ENCODE measurements at regions not wholly inside any gene's neighbourhood (a gene's known extent, or its start where the extent isn't known, plus 50 kb on each side); places are given as distances from the start of the nearest gene placed in this dataset.
"Not testable (repeated sequence)": the region's sequence is repeated elsewhere in the genome, so short reads cannot be mapped to it uniquely, and the experiment has no call there.

- Mint-ChIP-seq H3K27ac (no peak overlapping the region), H3K36me3 (no peaks in the 10 kb centered on the region), H3K4me3 (no peak overlapping the region), H3K27me3 (peaks cover 9 to 10% of the 10 kb centered on the region in 2 donors), H3K9me3 (no peaks in the 10 kb centered on the region), H3K4me1 (ENCODE audit: low read depth in 2 of 2) (no peaks in the 10 kb centered on the region)
- DNase-seq (ENCODE audit: low spot score) (no peak), ATAC-seq (no peak)
Observed at GRCh38 chr2:63701406-63701805, 112.6 kb downstream of the MDH1 start.

- H3K4me3 Mint-ChIP-seq; ATAC-seq; H3K36me3 Mint-ChIP-seq; H3K27ac Mint-ChIP-seq; H3K9me3 Mint-ChIP-seq; DNase-seq (ENCODE audit: low spot score); H3K4me1 Mint-ChIP-seq (ENCODE audit: low read depth in 2 of 2): not testable (repeated sequence)
- peaks cover 11 to 16% of the 10 kb centered on the region in 2 donors for H3K27me3 Mint-ChIP-seq
Observed at GRCh38 chr2:63706084-63706483, 117.3 kb downstream of the MDH1 start.

DNA sequence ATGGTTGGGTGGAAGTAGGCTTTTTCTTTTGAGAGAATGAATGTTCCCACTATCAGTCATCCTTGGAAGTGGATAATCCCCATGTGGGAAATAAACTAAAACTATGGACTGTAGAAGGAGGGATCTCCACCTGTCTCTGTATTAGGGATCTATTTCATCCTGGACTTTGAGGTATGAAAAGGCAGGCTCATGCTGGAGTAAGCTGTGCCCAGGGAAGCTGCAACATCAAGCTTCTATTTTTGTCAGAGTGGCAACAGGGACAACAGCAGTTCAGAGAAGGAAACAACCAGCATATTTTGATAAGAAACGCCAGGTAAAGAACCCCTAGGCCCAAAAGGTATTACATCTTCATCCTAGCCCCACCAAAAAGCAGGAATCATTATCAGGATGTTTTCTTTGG lies 122.0 kb downstream of the MDH1 start:
- no peak for ATAC-seq
- no peaks in the 10 kb centered on the region for H3K36me3 Mint-ChIP-seq
- H3K27ac Mint-ChIP-seq: no peak overlapping the region
- H3K4me3 Mint-ChIP-seq: no peak overlapping the region
- peaks cover 4 to 6% of the 10 kb centered on the region in 2 donors for H3K27me3 Mint-ChIP-seq
- no peaks in the 10 kb centered on the region for H3K9me3 Mint-ChIP-seq
- DNase-seq (ENCODE audit: low spot score): no peak
- H3K4me1 Mint-ChIP-seq (ENCODE audit: low read depth in 2 of 2): no peaks in the 10 kb centered on the region

DNA sequence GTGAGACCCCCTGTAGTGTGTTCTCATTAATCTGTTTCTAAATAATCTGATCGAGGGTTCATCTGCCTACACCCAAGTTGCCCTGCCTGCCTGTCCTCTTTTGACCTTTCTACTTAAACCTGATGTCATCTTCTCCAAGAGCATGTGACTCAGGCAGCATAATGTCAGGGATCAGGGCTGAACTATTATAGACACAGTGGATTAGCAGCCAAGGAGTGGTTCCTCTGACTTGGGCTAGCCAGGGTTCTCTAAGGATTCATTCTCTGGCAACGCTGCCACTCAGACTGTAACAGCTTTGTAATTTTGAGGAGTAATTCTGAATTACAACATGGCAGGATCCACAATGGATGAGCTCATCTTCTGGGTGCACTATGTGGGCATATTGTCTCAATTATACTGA lies 124.0 kb downstream of the MDH1 start:
- Mint-ChIP-seq H3K27me3 (peaks cover 6% of the 10 kb centered on the region in 2 donors), H3K27ac (no peak overlapping the region), H3K36me3 (no peaks in the 10 kb centered on the region), H3K4me3 (no peak overlapping the region), H3K9me3 (no peaks in the 10 kb centered on the region), H3K4me1 (ENCODE audit: low read depth in 2 of 2) (no peaks in the 10 kb centered on the region)
- ATAC-seq (no peak), DNase-seq (ENCODE audit: low spot score) (no peak)

DNA sequence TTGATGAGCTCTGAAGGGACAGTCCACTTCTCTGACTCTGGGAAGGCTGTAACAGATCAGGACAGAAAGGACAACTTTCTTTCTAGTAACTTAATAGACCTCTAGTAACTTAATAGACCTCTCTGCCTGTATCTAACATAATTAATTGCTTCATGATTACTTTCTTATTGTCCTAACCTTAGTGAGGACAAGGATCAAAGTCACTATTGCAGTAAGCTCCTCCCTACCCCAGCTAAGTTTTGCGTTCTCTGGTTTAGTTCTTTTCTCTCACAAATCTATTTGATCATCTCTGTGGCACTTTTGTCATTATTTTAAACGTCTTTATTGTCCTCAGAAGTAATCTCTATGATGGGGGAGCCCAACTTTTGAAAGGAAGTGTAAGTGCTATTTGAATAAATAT lies 125.5 kb upstream of the UGP2 start:
- Mint-ChIP-seq H3K4me3 (no peak overlapping the region), H3K36me3 (no peaks in the 10 kb centered on the region), H3K9me3 (no peaks in the 10 kb centered on the region), H3K4me1 (ENCODE audit: low read depth in 2 of 2) (no peaks in the 10 kb centered on the region), H3K27ac (no peak overlapping the region), H3K27me3 (peaks cover 6 to 9% of the 10 kb centered on the region in 2 donors)
- ATAC-seq (no peak), DNase-seq (ENCODE audit: low spot score) (no peak)

- ATAC-seq (no peak), DNase-seq (ENCODE audit: low spot score) (no peak)
- H3K4me1 Mint-ChIP-seq (ENCODE audit: low read depth in 2 of 2): no peaks in the 10 kb centered on the region
- no peak overlapping the region for H3K27ac Mint-ChIP-seq
- H3K9me3 Mint-ChIP-seq: no peaks in the 10 kb centered on the region
- H3K36me3 Mint-ChIP-seq: no peaks in the 10 kb centered on the region
- peaks cover 9 to 15% of the 10 kb centered on the region in 2 donors for H3K27me3 Mint-ChIP-seq
- no peak overlapping the region for H3K4me3 Mint-ChIP-seq
Observed at GRCh38 chr2:63719052-63719451, 122.6 kb upstream of the UGP2 start.

DNA sequence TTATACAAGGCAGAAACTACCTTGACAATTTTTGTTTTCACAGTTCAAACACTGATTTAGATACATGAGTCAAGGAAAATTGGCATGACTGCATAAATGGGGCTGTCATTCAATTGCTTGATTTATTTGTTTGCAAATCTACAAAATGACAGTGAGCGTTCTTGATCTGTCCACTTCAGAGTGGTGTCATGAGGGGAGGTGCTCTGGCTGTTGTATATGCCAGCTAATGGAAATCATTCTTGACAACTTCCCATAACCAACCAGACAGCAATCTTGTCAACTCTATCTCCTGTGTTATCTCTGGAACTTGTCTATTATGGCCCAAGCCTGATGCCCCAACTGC lies 120.6 kb upstream of the UGP2 start:
- Mint-ChIP-seq H3K36me3 (no peaks in the 10 kb centered on the region), H3K4me3 (no peak overlapping the region), H3K27ac (no peak overlapping the region), H3K4me1 (ENCODE audit: low read depth in 2 of 2) (no peaks in the 10 kb centered on the region), H3K9me3 (no peaks in the 10 kb centered on the region), H3K27me3 (peaks cover 9 to 19% of the 10 kb centered on the region in 2 donors)
- no peak for ATAC-seq
- DNase-seq (ENCODE audit: low spot score): no peak

DNA sequence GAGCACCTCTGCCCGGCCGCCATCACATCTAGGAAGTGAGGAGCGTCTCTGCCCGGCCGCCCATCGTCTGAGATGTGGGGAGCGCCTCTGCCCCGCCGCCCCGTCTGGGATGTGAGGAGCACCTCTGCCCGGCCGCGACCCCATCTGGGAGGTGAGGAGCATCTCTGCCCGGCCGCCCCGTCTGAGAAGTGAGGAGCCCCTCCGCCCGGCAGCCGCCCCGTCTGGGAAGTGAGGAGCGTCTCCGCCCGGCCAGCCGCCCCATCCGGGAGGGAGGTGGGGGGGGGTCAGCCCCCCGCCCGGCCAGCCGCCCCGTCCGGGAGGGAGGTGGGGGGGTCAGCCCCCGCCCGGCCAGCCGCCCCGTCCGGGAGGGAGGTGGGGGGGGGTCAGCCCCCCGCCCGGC lies 119.4 kb upstream of the UGP2 start:
- ATAC-seq; H3K4me3 Mint-ChIP-seq; H3K4me1 Mint-ChIP-seq (ENCODE audit: low read depth in 2 of 2); DNase-seq (ENCODE audit: low spot score); H3K36me3 Mint-ChIP-seq; H3K27ac Mint-ChIP-seq; H3K9me3 Mint-ChIP-seq: not testable (repeated sequence)
- H3K27me3 Mint-ChIP-seq: peaks cover 11 to 21% of the 10 kb centered on the region in 2 donors

GRCh38 chr2:63723709-63724108 lies 118.0 kb upstream of the UGP2 start:
- H3K27ac Mint-ChIP-seq: no peak overlapping the region
- no peaks in the 10 kb centered on the region for H3K36me3 Mint-ChIP-seq
- no peaks in the 10 kb centered on the region for H3K9me3 Mint-ChIP-seq
- DNase-seq (ENCODE audit: low spot score): no peak
- peaks cover 15 to 30% of the 10 kb centered on the region in 2 donors for H3K27me3 Mint-ChIP-seq
- ATAC-seq: no peak
- no peak overlapping the region for H3K4me3 Mint-ChIP-seq
- no peaks in the 10 kb centered on the region for H3K4me1 Mint-ChIP-seq (ENCODE audit: low read depth in 2 of 2)

DNA sequence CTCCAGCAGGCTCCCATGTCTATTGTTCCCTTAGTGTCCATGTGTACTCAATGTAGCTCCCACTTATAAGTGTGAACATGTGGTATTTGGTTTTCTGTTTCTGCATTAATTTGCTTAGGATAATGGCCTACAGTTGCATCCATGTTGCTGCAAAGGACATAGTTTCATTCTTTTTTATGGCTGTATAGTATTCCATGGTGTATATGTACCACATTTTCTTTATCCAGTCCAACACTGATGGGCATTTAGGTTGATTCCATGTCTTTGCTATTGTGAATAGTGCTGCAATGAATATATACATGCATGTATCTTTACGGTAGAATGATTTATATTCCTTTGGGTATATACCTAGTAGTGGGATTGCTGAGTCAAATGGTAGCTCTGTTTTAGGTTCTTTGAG lies 116.5 kb upstream of the UGP2 start:
- H3K4me3 Mint-ChIP-seq; H3K36me3 Mint-ChIP-seq; H3K9me3 Mint-ChIP-seq; ATAC-seq; H3K27ac Mint-ChIP-seq; H3K4me1 Mint-ChIP-seq (ENCODE audit: low read depth in 2 of 2); DNase-seq (ENCODE audit: low spot score): not testable (repeated sequence)
- H3K27me3 Mint-ChIP-seq: peaks cover 12 to 30% of the 10 kb centered on the region in 2 donors

DNA sequence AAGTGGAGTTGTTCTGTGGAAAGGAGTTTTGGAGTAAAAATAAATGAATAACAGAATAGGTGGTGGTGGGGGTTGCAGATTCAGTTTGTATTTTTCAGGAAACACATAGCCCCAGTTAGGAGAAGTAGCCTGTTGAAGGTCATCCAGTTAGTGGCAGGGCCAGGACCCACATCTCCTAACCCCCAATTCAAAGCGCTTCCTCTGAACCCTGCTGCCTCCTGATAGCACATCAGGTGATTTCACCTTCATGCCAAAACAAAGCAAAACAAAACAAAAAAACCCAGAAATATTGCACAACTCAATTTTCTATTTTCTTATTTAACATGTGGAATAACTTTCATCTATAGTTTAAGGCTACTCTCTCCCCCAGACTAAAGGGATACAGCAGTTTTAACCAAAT lies 112.3 kb upstream of the UGP2 start:
- H3K27me3 Mint-ChIP-seq: peaks cover 24 to 37% of the 10 kb centered on the region in 2 donors
- H3K27ac Mint-ChIP-seq: no peak overlapping the region
- ATAC-seq (no peak), DNase-seq (ENCODE audit: low spot score) (no peak)
- no peak overlapping the region for H3K4me3 Mint-ChIP-seq
- H3K9me3 Mint-ChIP-seq: no peaks in the 10 kb centered on the region
- H3K4me1 Mint-ChIP-seq (ENCODE audit: low read depth in 2 of 2): no peaks in the 10 kb centered on the region
- H3K36me3 Mint-ChIP-seq: no peaks in the 10 kb centered on the region

GRCh38 chr2:63729831-63730230 lies 111.9 kb upstream of the UGP2 start:
- Mint-ChIP-seq H3K27ac (no peak overlapping the region), H3K4me1 (ENCODE audit: low read depth in 2 of 2) (no peaks in the 10 kb centered on the region), H3K36me3 (no peaks in the 10 kb centered on the region), H3K9me3 (no peaks in the 10 kb centered on the region), H3K27me3 (peaks cover 24 to 41% of the 10 kb centered on the region in 2 donors), H3K4me3 (no peak overlapping the region)
- DNase-seq (ENCODE audit: low spot score) (no peak), ATAC-seq (no peak)

DNA sequence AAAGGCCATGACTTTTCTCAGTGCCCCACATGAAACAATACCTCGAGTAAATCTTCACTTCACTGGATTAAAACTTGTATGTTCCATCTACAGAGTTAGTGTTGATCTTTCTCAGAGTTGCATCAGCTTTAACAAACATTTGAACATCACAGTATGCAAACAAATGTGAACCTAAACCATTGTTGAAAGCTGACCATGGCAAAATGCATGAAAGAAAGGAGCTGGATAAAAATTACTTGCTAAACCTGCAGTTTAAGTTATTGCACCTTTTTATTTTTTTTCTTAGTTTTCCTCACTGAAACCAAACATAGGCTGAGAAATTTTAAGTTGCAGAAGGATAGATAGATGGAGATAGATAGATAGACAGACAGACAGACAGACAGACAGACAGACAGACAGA lies 107.2 kb upstream of the UGP2 start:
- no peak overlapping the region for H3K4me3 Mint-ChIP-seq
- peaks cover 16 to 27% of the 10 kb centered on the region in 2 donors for H3K27me3 Mint-ChIP-seq
- DNase-seq (ENCODE audit: low spot score) (no peak), ATAC-seq (no peak)
- H3K9me3 Mint-ChIP-seq: no peaks in the 10 kb centered on the region
- H3K27ac Mint-ChIP-seq: no peak overlapping the region
- H3K36me3 Mint-ChIP-seq: no peaks in the 10 kb centered on the region
- H3K4me1 Mint-ChIP-seq (ENCODE audit: low read depth in 2 of 2): no peaks in the 10 kb centered on the region

- Mint-ChIP-seq H3K36me3 (no peaks in the 10 kb centered on the region), H3K27me3 (peaks cover 16 to 28% of the 10 kb centered on the region in 2 donors), H3K27ac (no peak overlapping the region), H3K4me3 (no peak overlapping the region), H3K9me3 (no peaks in the 10 kb centered on the region), H3K4me1 (ENCODE audit: low read depth in 2 of 2) (no peaks in the 10 kb centered on the region)
- no peak for DNase-seq (ENCODE audit: low spot score)
- ATAC-seq: no peak
Observed at GRCh38 chr2:63735263-63735662, 106.4 kb upstream of the UGP2 start.

DNA sequence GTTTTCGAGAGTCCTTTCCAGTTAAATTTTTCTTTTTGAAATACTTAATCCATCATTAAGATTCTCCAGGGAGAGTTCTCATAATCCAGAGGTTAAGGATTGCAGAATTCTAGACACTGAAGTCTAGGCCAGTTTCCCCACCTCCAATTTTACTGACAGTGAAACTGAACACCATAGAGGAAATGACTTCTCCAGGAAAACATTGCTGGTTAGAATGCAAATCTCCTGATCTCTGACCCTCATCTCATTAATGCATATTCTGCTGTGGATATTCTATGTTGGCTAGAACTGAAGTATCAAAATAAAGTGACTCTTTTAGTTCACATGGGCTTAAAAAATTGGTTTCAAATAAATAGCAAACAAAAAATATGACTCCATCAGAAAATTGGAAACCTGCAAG lies 105.8 kb upstream of the UGP2 start:
- Mint-ChIP-seq H3K4me3 (no peak overlapping the region), H3K27ac (no peak overlapping the region), H3K27me3 (peaks cover 13 to 35% of the 10 kb centered on the region in 2 donors), H3K36me3 (no peaks in the 10 kb centered on the region), H3K9me3 (no peaks in the 10 kb centered on the region), H3K4me1 (ENCODE audit: low read depth in 2 of 2) (no peaks in the 10 kb centered on the region)
- DNase-seq (ENCODE audit: low spot score) (no peak), ATAC-seq (no peak)
